Activated CD4-positive, alpha-beta T cell treated with anti-CD3 and anti-CD28 coated beads, Interleukin-2, Interleukin-4, amounts not matched to agents 100 ng/mL and 50 ng/mL, durations not matched to agents 16 hours and 8 hours (primary cell): ENCODE measurements at regions not wholly inside any gene's neighbourhood (a gene's known extent, or its start where the extent isn't known, plus 50 kb on each side); places are given as distances from the start of the nearest gene placed in this dataset.
"Not testable (repeated sequence)": the region's sequence is repeated elsewhere in the genome, so short reads cannot be mapped to it uniquely, and the experiment has no call there.

Experiments
- DNase-seq: peaks from one replicate; pipeline ENCODE4 v3.0.0-alpha.2; 2020; ENCODE audit warnings: low spot score

DNA sequence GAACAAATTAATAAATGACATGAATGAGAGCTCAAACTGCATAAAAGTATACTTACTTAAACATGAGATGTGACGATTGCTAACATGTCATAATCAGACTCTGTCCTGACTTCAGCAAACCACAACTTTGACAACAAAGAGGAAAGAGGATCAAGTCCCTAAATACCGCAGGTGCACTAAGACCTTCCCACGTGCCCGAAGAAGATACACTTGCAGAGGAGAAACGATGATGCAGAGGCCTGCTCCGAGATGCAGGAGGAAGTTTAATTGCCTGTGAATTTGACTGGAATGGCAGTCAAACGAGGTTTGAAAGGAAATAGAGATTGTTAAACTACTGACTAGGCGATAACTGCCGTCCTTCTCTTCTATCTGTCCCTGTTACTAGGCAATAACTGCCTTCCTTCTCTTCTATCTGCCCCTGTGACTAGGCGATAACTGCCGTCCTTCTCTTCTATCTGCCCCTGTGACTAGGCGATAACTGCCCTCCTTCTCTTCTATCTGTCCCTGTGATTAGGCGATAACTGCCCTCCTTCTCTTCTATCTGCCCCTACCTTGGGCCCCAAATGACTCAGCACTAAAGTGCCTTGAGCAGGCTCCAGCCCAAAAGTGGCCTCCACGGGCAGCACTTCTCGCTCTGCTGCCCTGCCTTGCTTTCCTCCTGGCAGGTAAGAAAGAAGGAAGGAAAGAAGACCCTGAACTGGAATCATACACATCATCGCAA, 2226.0 kb upstream of the DEFB115 start:
- not testable (repeated sequence) for DNase-seq

DNA sequence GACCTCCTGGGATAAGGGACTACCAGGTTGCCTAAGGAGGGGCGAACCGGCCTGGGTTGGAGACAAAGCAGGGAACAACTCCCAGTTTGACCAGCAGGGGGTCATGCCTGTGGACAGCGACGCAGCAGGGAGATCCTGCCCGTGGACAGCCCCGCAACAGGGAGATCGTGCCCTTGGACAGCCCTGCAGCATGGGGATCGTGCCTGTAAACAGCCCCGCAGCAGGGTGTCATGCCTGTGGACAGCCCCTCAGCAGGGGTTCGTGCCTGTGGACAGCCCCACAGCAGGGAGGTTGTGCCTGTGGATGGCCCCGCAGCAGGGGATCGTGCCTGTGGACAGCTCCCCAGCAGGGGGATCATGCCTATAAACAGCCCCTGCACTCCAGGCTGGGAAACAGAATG, 2213.2 kb upstream of the DEFB115 start:
- DNase-seq, result not testable (repeated sequence)

DNA sequence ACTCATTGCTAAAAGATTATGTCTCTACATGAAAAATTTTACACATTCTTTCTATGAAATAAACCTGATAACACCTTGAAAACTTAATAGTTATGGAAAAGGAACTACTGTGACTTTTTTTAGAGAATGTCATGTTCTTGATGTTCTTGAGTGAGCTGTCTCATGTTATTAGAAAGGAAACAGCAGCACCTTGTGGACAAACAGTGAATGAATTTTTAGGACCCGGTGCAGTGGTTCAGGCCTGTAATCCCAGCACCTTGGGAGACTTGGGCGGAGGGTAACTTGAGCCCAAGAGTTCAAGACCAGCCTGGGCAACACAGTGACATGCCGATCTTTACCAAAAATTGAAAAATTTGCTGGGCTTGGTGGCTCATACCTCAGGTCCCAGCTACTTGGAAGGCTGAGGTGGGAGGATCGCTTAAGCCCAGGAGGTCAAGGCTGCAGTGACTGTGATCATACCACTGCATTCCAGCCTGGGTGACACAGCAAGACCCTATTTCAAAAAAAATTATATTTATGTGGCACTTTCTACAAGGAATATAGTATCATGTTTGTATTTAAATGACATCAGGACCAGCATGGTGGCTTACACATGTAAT, 2207.4 kb upstream of the DEFB115 start:
- DNase-seq, result peak; percentile 21

DNA sequence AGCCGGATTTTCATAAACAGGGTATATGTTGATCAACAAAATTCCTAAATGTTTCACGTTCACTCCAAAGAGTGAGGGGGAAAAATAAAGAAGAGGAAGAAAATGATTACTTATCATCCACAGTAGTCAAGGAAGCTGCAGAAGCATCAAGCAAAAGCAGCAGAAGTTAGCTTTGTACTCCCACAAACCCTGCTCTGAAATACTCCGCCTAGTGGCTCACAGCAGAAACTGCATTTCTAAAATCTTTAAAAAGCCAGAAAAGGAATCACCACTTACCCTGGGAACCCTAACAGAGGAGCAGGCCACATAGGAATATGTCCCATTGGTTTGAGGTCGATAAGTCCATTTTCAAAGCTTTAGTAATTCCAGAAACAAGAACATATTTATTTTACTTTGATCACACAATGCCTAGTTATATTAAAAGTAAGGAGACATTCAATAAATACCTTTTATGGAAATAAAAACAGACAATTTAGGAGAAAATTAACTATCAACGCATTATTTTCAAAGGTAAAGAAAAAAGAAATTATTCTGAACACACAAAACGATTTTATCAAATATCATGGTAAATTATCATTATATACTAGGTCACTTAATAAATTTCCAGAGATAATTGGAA, 2199.5 kb upstream of the DEFB115 start:
- DNase-seq, result not testable (repeated sequence)

DNA sequence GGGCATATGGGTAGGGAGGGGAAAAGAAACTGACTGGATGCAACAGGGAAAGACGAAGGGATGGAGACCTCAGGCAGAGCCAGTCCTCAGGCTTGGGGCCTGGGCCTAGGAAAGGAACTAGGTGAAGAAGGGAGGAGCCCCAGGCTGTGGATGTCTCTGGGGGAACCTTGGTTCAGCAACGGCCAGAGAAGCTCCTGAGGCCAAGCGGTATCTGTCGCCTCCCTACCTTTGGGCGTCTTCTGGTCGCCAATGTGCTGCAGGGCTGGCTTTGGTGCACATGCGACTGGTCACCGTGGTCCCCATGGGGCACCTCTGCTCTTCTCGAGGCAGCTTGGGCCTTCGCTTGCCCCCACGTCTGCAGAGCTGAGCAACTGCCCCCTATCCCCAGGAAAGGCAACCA, 2195.0 kb upstream of the DEFB115 start:
- DNase-seq, result not testable (repeated sequence)

DNA sequence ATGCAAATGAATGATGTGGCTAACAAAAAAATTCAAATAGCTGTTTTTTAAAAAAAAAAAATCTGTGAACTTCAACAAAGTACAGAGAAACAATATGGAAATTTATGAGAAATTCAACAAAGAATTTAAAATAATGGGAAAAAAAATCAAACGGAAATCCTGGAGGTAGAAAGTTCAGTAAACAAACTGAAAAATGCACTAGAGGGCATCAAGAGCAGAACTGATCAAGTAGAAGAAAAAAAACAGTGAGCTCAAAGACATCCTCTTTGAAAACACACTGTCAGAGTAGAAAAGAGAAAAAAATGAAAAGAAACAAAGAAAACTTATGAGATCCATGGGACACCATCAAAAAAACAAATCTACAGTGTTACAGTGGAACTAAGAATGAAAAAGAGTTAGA, 2191.1 kb upstream of the DEFB115 start:
- DNase-seq, result not testable (repeated sequence)

DNA sequence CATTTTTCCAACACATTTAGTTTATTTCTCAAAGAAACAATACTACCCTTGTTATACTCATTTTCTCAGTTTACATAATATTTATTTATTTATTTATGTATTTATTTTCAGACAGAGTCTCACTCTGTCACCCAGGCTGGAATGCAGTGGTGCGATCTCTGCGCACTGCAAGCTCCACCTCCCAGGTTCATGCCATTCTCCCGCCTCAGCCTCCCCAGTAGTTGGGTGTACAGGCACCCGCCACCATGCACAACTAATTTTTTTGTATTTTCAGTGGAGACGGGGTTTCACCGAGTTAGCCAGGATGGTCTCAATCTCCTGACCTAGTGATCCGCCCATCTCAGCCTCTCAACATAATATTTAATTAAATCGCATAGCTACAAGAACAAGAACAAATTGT, 2183.8 kb upstream of the DEFB115 start:
- not testable (repeated sequence) for DNase-seq

DNA sequence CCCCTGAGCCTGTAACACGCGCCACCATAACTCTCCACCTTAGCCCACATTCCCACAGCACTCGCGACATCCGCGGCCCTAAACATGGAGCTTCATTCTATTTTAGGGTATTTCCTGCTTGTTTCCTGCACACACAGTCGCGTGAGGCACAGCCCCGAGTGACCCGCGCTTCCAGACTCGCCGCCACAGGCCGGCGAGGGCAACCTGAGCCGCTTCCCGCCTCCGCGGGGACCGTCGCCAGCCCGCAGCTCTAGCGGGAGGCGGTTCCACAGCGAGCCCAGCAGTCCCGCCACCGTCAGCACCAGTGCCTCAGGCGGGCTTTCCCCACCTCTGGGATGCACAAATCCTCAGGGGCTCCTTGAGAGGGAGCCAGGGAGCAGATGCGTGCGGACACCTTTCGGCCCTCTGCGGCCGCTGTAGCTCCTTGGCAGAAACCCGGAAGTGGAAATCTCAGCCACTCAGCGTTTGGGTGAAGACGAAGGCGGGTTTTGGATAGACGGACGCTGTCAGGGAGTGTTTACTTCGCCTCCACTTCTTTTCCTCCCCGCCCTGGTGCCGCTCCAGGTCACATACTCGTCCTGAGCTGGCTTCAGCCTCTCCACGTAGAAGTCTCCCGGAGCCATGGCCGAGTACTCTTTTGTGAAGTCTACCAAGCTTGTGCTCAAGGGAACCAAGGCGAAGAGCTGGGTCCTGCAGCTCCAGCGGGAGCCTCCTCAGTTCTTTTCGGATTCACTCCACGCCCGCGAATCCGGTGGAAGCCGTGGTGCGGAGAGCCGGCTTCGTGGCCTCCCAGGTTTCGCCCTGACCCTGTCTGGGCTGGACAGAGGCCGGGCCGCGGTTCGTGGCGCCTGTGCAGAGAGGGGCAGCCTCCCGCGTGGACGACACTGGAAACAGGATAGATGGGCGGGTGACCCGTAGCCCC, 2177.4 kb upstream of the DEFB115 start:
- no peak for DNase-seq

DNA sequence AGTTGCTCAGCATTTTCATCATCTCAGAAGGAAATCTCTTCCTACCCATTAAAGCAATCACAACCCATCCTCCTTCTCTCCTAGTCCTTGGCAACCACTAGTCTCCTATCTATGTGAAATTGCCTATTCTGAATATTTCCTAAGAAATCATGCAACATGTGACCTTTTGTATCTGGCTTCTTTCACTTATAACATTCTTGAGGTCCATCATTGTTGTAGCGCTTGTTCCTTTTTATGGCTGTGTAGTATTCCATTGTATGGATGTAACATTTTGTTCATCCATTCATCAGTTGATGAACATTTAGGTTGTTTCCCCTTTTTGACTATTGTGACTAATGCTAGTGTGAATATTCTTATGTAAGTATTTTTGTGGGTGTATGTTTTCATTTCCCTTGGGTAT, 2175.8 kb upstream of the DEFB115 start:
- not testable (repeated sequence) for DNase-seq

DNA sequence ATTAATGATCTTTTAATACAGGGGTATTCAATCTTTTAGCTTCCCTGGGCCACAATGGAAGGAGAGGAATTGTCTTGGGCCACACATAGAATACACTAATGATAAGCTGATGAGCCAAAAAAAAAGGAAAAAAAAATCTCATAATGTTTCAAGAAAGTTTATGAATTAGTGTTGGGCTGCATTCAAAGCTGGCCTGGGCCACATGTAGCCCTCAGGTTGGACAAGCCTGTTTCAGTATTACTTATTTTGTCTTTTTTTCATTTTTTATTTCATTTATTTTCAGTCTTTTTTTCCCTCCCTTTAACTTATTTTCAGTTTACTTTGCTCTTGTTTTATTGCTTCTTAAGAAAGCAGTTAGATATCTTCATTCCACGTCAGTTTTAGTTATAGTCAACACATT, 2171.8 kb upstream of the DEFB115 start:
- no peak for DNase-seq

DNA sequence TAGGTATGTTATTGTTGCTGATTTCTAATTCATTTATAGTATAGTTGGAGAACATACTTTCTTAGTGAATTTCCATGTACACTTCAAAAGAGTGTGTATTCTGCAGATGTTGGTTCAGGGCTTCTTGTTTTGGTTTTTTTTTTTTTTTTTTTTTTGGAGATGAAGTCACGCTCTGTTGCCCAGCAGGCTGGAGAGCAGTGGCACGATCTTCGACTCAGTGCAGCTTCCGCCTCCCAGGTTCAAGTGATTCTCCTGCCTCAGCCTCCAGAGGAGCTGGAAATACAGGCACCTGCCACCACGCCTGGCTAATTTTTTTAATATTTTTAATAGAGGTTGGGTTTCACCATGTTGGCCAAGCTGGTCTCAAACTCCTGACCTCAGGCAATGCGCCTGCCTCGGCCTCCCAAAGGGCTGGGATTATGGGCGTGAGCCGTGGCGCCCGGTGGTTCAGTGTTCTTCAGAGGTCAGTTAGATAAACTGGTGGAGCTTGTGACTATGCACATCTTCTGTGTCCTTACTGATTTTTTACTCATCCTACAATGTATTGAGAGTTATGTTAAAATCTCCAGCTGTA, 2171.2 kb upstream of the DEFB115 start:
- DNase-seq, result not testable (repeated sequence)

DNA sequence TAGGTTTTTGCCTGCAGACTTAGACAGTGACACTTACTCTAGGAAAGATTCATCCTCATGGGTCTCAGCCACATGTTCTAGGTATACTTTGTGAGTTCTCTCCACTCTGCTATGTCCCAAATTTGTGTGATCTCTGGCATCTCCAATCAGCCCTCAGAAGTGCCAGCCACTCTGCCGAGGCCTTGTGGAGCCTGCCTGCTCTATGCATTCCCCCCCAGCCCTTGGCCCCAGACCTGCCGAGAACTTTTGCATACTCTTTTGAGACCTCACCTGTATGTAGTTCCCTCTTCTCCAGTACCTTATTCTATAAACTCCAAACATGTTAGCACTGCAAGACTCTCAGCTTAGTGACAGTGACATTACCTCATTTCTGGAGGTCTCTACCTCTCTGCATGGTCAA, 2170.5 kb upstream of the DEFB115 start:
- no peak for DNase-seq

DNA sequence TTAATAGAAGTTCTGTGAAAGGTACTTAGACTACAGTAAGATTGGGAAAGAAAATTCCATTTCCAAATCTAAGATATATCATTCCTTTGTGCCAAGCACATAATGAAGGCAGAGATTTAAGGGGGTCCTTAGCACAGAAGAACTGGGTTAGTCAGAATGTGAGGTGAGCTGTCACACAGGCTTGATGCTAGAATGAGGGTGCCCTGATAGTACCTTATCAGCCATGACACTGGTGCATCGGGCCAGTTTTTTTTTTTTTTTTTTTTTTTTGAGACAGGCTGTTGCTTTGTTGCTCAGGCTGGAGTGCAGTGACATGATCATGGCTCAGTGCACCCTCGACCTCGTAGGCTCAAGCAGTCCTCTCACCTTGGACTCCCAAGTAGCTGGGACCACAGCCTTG, 2169.6 kb upstream of the DEFB115 start:
- DNase-seq, result not testable (repeated sequence)

DNA sequence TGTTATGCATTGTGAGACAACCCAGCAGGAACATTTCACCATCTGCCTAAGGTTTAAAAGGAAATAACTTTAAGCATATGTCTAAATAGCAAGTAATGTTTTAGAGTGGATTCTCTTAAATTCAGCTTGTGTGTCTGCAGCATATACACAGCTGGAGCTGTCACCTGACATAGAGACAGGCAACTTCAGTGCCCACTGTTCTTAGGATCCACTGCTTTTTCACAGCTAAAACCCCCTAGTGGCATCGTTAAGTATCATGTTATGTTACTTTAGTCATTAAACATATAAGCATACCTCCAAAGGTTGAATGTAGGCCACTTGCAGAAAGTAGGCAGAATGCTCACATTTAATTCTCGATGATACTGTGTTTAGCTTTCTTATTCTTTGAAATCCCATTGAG, 2169.0 kb upstream of the DEFB115 start:
- DNase-seq, result not testable (repeated sequence)

DNA sequence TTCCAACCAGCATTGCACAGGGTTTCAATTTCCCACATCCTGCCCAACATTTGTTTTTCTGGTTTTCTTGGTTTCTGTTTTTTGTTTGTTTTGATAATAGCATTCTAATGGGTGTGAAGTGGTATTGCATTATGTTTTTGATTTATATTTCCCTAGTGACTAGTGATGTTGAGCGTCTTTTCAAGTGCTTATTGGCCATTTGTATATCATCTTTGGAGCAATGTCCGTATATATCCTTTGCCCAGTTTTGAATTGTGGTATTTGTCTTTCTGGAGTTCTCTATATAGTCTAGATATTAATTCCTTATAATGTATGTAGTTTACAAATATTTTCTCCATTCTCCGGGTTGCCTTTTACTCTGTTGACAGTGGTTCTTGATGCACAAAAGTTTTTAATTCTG, 2168.1 kb upstream of the DEFB115 start:
- DNase-seq, result not testable (repeated sequence)

DNA sequence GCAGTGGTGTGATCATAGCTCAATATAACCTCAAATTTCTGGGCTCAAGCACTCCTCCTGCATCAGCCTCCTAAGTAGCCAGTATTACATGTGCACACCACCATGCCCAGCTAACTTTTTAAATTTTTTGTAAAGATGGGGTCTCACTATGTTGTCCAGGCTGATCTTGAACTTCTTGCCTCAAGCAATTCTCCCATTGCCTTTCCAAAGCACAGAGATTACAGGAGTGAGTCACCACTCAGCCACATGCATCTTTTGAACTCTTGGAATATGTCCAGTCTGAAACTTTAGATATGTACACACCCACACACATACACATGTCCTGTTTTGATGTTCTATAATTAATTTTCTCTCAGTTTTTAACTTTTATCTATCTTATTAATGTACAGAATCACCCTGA, 2163.5 kb upstream of the DEFB115 start:
- DNase-seq, result not testable (repeated sequence)

DNA sequence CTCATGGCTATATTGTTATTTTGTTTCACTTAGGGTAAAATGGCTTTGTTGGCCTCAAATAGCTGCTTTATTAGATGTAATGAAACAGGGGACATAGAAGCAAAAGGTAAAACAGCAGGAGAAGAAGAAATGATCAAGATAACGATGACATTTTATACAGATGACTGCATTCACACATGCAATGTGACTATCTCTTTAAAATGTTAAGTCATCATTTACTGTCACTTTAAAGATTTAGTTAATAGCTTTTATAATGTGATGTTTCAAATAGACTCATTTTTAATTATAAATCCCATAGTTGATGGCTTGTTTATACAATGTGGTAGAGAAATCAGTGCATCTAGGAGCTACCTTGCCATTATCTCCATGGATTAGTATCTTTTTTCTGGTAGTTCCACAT, 2160.8 kb upstream of the DEFB115 start:
- DNase-seq, result not testable (repeated sequence)

DNA sequence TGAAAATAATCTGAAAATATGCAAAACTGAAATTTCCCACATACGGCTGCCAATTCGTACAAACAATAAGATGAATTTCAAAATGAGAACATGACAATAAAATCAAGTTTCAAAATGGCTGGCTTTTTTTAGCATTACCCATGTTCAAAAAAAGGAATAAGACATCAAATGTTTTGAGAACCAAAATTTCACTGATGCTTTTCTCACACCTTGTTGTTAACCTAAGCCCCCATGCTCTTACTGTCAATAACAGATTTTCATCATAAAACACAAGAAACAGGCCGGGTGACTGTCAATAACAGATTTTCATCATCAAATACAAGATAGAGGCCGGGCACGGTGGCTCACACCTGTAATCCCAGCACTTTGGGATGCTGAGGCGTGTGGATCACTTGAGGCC, 2149.6 kb upstream of the DEFB115 start:
- not testable (repeated sequence) for DNase-seq

DNA sequence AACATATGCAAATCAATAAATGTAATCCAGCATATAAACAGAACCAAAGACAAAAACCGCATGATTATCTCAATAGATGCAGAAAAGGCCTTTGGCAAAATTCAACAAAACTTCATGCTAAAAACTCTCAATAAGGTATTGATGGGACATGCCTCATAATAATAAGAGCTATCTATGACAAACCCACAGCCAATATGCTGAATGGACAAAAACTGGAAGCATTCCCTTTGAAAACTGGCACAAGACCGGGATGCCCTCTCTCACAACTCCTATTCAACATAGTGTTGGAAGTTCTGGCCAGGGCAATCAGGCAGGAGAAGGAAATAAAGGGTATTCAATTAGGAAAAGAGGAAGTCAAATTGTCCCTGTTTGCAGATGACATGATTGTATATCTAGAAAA, 2148.1 kb upstream of the DEFB115 start:
- not testable (repeated sequence) for DNase-seq

DNA sequence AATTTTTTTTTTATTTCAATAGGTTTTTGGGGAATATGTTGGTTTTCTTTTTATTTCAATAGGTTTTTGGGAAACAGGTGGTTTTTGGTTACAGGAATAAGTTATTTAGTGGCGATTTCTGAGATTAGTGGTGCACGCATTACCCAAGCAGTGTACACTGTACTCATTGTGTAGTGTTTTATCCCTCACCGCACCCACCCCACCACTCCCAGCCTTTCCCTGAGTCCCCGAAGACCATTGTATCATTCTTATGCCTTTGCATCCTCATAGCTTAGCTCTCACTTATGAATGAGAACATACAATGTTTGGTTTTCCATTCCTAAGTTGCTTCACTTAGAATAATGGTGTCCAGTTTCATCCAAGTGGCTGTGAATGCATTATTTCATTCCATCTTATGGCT, 2142.4 kb upstream of the DEFB115 start:
- not testable (repeated sequence) for DNase-seq

DNA sequence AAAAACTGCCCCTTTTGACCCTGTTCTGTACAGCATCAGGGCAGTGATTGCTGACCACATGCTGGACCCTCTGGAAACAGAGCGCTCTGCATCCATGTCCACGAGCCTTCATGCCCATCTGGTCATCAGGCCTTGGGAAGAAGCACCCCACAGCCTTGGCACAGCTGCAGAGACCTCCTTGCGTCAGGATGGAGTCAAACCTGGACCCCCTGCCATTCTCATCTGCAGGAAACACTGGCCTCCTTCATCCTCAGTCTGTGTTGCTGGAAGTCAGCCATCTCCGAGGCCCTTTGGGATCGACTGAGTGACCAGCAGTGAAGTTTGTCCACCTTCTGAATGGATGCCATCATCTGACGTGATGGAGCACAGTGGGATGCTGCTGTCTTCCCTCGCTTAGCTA, 2138.3 kb upstream of the DEFB115 start:
- DNase-seq, result no peak

DNA sequence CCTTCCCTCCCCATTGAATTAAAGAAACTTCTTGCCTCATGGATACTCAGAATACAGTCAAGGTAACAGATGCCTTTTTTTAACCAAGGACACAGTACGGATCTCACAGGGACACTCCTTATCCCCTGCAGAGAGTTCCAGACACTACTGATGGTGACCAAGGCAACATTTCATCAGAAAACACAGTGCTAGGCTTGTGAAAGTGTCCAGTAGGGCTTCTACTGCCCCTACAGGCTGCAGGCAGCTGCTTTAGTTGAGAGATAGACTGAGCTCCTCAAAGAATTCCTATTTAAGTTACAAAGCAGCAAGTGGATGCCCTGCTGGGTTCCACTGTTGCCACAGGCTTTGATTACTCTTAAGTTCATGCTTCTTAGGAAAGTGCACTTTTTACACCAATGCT, 2137.8 kb upstream of the DEFB115 start:
- DNase-seq, result not testable (repeated sequence)
